HG02885 (cell line): ENCODE measurements at regions not wholly inside any gene's neighbourhood (a gene's known extent, or its start where the extent isn't known, plus 50 kb on each side); places are given as distances from the start of the nearest gene placed in this dataset.
"Not testable (repeated sequence)": the region's sequence is repeated elsewhere in the genome, so short reads cannot be mapped to it uniquely, and the experiment has no call there.

Source experiments
- ATAC-seq: cut with Tn5 transposase; IDR thresholded peaks from one replicate; pipeline ENCODE4 v1.9.1; 2021; ENCODE audit warnings: mild to moderate bottlenecking; ENCODE audit not compliant: unreplicated experiment, poor library complexity

DNA sequence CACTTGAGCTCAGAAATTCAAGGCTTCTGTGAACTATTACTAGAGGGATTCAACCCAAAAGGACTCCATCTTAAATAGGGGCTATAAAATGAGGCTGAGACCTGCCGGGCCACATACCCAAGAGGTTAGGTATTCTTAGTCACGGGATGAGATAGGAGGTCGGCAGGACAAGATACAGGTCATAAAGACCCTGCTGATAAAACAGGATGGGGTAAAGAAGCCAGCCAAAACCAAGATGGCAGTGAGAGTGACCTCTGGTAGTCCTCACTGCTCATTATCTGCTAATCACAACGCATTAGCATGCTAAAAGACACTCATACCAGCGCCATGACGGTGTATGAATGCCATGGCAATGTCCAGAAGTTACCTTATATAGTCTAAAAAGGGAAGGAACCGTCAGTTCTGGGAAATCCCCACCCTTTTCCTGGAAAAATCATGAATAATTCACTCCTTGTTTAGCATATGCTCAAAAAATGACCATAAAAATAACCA lies 101.2 kb upstream of the TRIM24 start:
- no peak for ATAC-seq

DNA sequence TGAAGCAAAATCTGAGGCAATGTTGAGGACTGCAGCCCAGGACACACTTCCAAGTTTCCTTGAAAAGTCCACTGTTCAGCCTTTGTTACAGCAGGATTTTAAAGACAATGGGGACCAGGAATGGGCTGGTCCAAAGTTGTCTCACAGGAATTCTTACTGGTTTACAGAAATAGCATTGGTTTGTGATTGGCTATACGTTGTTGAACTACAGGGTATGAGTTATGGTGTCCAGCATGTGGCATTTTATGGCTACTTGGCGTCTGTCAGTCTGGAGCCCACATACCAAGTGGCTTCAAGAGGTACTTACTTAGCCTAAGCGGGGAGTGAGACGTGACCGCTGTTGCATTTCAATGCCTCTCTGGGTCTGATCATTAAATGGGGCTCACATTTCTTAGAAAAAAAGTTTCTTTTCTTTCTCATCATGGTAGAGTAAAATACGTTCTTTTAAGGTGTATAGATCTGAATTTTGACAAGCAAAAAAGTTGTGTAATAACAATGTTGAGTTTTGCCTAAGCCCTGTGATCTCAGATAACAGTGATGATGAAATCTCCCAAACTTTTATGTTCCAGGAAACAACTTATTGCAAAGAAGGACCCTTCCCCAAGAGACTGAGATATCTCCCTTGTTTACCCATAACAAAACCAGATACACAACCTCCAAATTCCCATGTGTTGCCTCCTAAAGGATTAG lies 100.0 kb upstream of the TRIM24 start:
- ATAC-seq: no peak

DNA sequence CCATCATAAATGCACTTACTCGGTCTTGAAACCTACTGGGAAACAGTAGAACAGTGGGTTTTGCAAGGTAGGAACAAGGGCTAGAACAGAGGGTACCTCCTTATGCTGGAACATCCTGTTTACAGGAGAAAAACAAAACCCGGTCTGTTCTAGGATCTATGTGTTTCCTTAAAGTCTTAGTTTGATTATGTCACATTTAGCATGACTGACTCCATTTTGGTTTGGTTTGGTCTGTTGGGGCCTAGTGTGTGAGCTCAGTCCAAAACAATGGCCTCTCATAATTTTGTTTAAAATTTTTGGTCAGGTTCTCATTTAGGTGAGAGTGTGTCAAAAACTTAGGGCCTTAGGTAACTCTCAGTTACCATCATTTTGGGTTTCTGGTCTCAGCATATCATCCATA lies 96.3 kb upstream of the TRIM24 start:
- ATAC-seq: no peak

DNA sequence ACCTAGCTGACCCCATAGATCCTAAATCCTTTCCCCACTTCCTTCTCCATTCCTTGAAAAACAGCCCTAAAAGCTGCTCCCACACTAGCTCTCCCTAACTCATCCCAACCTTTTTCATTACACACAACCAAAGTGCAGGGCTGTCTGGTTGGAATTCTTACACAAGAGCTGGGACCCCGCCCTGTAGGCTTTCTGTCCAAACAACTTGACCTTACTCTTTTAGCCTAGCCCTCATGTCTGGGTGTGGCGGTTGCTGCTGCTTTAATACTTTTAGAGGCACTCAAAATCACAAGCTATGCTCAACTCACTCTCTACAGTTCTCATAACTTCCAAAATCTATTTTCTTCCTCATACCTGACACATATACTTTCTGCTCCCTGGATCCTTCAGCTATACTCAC lies 93.9 kb upstream of the TRIM24 start:
- not testable (repeated sequence) for ATAC-seq

DNA sequence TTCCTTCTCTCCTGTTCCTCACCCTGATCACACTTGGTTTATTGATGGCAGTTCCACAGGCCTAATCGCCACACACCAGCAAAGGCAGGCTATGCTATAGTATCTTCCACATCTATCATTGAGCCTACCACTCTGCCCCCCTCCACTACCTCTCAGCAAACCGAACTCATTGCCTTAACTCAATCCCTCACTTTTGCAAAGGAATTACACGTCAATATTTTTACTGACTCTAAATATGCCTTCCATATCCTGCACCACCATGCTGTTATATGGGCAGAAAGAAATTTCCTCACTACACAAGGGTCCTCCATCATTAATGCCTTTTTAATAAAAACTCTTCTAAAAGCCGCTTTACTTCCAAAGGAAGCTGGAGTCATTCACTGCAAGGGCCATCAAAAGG lies 93.4 kb upstream of the TRIM24 start:
- not testable (repeated sequence) for ATAC-seq

DNA sequence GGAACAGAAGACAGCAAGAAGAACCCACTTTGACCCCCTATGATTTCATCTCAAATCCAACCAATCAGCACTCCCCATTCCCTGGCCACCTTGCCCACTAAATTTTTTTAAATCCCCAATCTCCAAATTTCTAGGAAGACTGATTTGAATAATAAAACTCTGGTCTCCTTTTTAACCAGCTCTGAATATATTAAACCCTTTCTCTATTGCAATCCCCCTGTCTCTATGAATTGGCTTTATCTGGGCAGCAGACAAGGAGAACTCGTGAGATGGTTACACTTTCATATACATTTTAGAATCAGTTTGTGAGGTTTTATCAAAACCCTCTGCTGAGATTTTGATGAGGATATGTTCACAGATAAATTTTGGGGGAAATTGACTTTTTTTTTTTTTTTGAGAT lies 90.3 kb upstream of the TRIM24 start:
- ATAC-seq: no peak

DNA sequence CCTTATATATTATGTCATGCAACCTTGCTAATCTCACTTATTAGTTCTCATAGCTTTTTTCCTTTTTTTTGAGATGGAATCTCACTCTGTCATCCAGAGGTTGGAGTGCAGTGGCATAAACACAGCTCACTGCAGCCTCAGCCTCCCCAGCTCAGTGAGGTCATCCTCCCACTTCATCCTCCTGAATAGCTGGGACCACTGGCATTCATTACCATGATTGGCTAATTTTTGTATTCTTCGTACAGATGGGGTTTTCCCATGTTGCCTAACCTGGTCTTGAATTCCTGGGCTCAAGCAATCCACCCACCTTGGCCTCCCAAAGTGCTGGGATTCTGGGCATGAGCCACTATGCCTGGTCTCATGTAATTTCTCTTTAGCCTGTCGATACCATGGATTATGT lies 89.1 kb upstream of the TRIM24 start:
- ATAC-seq: no peak

DNA sequence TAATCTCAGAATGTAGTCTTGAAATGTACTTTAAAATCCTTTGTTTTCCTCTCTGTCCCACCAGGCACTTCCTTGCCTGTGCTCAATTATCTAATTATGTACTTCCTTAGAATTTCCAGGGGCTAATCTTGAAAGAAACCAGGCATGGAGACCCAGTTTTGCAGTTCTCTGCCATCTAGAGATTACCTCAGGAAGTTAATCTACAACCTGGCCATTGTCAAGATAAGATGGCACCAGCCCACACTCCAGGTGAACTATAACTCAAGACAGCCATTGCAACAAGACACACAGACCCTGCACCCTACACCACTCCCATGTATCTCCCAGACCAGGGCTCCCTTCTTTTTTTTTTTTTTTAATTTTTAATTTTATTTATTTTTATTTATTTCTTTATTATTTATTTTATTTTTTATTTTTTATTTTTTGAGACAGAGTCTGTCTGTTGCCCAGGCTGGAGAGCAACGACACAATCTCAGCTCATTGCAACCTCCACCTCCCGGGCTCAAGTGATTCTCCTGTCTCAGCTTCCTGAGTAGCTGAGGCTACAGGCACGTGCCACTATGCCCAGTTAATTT lies 85.9 kb upstream of the TRIM24 start:
- no peak for ATAC-seq

DNA sequence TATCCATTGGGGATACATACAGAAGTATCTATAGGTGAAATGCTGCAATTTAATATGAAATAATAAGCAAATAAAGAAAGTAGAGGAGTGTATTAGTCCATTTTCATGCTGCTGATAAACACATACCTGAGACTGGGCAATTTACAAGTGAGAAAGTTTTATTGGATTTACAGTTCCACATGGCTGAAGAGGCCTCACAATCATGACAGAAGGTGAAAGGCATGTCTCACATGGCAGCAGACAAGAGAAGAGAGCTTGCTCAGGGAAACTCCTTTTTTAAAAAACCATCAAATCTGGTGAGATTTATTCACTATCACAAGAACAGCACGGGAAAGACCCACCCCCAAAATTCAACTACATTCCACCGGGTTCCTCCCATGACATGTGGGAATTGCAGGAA lies 82.8 kb upstream of the TRIM24 start:
- ATAC-seq: no peak

DNA sequence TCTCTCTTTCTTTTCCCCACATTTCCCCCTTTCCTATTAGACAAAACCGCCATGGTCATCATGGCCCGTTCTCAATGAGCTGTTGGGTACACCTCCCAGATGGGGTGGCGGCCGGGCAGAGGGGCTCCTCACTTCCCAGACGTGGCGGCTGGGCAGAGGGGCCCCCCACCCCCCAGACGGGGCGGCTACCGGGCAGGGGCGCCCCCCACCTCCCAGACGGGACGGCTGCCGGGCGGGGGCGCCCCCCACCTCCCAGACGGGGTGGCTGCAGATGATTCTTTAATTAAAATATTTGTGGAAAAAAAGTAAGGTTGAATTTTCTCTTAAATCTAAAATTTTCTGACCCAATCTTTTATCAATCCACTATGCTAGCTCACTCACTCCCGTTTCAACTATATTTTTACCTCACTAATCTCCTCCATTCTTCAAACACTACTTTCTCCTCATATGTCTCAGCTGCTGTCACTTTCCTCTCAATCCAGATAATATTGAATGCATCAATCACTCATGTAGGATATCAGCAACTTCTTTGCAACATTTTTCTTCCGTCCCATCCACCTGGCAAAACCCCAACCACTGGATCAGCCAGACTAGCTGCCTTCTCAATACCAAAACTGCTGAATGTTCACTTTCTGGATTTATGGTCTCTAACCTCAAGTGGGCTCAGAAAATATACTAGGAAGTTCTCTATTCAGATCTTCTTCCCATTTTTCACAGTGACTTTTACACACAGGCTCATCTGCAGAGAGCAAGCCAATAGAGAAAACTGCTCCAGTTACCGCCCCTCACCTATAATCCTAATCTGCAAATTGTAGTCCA lies 81.1 kb upstream of the TRIM24 start:
- no peak for ATAC-seq

DNA sequence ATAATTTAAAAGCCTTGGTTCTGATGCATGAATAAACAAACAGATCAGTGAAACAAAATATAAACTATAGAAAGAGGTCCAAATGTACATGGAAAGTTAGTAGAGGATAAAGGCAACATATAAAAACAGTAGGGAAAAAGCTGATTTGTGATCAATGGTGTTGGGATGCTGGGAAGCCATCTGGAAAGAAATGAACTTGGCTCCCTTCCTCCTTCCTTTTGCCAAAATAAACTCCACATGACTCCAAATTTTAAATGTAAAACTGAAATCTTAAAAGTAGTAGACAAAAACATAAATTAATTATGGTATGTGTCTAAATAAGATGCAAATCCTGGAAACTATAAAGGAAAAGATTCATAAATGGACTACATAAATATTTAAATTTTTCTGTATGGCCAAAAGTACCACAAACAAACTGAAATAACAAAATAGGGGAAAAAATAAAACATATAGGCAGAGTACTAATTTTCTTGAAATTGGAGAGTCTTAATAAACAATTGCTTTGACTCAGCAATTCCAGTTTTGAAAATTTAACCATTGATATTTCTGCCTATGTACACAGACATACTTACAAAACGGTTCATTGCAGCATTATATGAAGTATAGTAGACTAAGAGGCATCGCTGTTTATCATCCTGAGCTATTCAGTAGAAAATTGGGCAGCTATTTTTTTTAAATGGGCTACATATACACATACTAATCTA lies 77.0 kb upstream of the TRIM24 start:
- ATAC-seq: no peak

DNA sequence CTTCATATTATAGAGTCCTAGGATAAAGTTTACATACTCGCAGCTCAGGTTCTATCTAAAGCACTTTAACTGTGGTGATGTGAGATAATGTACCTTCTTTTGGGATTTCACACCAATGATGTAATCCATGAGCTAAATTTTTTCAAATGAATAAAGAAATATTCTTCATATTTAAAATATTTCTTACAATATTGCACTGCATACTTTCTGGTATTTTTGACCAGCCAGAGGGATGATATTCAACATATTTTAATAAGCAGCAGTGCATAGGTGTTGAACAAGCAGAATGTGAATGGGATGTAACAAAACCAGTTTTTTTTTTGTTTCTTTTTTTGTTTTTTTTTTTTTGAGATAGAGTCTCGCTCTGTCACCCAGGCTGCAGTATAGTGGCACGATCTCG lies 73.2 kb upstream of the TRIM24 start:
- ATAC-seq: no peak

DNA sequence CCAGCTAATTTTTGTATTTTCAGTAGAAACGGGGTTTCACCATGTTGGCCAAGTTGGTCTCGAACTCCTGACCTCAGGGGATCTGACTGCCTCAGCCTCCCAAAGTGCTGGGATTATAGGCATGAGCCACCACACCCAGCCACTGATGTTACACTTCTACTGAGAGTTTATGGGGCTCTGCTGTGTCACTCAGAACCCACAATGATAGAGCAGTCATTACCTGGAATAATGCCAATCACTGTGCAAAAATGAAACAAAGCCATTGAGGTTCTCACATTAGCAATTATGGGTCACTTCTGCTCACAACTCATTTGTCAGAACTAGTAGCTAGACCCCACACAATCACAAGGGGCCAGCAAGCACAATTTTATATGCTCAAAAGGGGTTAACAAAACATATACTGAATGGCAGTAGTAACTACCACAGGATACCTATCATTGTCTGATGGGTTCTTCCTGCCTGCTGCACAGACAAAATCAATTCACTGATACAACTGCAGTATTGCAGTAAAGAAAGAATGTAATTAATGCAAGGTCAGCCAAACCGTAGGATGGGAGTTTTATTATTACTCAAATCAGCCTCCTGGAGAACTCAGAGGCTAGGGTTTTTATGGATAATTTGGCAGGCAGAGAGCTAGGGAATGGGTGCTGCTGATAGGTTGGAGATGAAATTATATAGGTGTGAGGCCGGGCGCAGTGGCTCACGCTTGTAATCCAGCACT lies 72.1 kb upstream of the TRIM24 start:
- no peak for ATAC-seq

DNA sequence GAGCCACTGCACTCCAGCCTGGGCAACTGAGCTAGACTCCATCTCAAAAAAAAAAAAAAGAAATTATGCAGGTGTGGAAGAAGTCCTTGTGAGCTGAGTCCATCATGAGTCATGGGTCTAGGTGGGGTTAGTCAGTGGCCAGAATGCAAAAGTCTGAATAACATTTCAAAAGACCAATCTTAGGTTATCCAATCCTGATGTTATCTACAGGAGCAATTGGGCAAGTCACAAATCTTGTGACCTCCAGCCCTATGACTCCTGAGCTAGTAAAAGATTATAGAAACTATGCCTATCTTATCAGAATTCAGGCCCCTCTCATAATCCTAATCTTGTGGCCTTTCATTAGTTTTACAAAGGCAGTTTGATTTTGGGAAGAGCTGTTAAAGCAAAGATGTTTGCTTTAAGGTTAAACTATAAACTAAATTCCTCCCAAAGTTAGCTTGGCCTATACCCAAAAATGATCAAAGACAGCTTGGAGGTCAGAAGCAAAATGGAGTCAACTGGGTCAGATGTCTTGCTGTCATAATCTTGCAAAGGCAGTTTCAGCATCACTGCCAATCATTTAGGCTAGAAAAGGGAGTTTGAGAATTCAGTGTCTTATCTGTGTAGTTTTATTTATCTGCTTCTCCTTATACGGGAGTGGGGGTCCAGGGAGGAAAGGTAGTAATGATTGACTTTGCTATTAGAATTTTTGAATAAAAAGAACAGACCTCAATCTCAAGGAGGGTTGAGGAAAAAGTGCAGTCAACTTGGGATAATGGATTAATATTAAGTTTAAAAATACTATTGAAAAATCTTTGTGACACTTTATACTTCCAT lies 71.2 kb upstream of the TRIM24 start:
- ATAC-seq: no peak

DNA sequence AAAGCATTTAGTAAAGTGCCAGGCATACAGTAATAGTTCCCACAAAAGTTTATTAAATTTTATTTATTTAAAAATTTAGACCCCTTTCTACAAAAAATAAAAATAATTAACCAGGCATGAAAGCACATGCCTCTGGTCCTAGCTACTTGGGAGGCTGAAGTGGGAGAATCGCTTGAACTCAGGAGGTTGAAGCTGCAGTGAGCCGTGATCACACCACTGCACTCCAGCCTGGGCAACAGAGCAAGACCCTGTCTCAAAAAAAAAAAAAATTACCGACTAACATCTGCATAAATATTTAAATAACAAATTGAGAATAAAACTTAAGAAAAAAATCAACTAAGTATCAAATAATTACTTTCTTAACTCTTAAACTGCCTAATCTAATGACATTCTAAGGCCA lies 64.3 kb upstream of the TRIM24 start:
- no peak for ATAC-seq

DNA sequence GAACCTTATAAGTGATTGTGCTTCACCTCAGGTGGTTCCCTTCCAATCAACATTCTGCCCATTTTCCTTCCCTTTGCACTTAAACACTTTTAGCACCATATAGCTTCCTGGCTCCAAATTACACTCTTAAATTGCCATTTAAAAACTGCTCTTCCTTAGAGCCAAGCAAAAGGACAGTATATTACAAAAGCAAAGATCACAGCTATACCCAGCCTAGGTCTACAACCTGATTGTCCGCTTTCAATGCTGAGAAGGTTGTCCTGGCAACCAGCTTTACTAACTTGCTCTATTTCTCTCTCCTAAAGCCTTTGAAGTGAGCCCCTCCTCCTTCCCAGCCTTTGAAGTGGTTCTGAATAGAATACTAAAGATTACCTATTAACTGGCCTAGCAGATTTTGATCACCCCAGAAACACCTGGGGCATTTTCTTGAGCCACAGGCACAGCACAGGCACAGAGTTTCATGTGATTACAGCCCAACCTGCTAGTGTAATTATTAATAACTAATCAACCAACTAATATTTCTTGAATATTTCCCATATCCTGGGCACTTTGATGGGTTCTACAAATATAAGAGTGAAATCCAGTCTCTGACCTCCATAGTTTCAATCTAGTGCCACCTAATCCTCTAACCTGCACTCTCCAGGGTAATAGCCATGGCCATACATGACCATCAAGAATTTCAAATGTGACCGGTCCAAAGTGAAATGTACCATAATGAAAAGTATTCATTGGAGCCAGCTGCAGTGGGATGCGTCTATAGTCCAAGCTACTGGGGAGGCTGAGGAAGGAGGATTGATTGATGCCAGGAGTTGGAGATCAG lies 63.6 kb upstream of the TRIM24 start:
- peak; percentile 60 for ATAC-seq

DNA sequence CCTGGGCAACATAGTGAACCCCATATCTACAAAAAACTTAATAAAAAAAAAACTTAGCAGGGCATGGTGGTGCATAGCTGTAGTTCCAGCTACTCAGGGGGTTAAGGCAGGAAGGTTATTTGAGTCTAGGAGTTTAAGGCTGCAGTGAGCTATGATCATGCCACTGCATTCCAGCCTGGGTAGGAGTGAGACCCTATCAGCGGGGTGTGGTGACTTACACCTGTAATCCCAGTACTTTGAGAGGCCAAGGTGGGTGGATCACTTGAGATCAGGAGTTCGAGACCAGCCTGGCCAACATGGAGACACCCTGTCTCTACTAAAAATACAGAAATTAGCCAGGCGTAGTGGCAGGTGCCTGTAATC lies 63.0 kb upstream of the TRIM24 start:
- not testable (repeated sequence) for ATAC-seq

DNA sequence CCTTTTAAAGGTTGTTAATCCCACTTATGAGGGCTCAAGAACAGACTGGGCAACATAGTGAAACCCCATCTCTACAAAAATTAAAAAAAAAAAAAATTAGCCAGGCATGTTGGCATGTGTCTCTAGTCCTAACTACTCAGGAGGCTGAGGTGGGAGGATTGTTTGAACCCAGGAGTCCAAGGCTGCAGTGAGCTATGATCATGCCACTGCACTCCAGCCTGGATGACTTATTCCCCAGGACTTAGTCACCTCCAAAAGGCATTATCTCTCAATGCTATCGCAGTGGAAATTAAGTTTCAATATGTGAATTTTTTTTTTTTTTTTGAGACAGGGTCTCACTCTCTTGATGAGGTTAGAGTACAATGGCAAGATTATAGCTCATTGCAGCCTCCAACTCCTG lies 61.2 kb upstream of the TRIM24 start:
- ATAC-seq: no peak
